ENCODE measurements at regions not wholly inside any gene's neighbourhood (a gene's known extent, or its start where the extent isn't known, plus 50 kb on each side); places are given as distances from the start of the nearest gene placed in this dataset.

DNA sequence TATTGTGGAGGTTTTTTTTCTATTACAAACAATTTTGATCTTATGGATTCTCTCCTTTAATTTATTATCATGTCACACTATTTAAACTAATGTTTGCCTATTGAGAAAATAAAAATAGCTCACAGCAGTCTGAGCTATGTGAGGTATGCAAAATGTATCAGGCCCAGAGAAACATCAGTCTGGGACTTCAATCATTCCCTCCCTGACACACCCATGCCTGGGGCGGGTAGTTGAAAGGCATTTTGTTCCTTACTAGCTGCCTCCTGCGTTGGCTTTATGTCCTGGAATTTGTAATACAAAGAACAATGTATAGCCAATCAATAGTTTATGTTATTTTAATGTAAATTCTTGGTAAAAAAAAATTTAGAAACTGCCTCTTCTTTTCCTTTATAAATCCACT is 403.3 kb downstream of the EPM2A start:
- no peak overlapping the region for H2AFZ ChIP-seq (ENCODE audit: low read depth, low read length)
- H3K27me3 ChIP-seq (ENCODE audit: insufficient read depth, low read length) = peaks cover 4% of the 10 kb centered on the region

DNA sequence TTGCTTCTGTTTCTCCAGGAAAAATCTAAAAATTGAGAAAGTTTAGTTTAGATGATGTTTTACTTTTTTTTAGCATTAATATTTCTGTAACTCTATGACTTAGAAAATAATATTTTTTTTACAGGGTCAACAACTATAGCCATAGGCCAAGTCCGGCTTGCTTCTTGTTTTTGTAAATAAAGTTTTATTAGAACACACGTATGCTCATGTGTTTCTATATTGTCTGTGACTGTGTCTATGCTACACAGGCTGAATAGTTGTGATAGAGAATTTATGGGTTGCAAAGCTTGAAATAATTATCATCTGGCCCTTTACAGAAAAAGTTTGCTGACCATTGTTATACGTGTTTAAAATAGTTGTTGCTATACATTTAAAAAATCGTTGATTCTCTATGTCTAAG is 399.2 kb downstream of the EPM2A start:
- H3K4me3 ChIP-seq (ENCODE audit: low read length) = no peak overlapping the region
- H3K27me3 ChIP-seq (ENCODE audit: insufficient read depth, low read length) = peaks cover 4% of the 10 kb centered on the region
- H3K4me1 ChIP-seq (ENCODE audit: insufficient read depth, low read length) = peaks cover 3% of the 10 kb centered on the region
- H3K36me3 ChIP-seq (ENCODE audit: insufficient read depth, low read length) = no peaks in the 10 kb centered on the region
- no peak overlapping the region for H2AFZ ChIP-seq (ENCODE audit: low read depth, low read length)
- H3K9me3 ChIP-seq (ENCODE audit: low read length) = no peaks in the 10 kb centered on the region

More for the DNA sequence above, 403.3 kb downstream of the EPM2A start:
- peaks cover 3% of the 10 kb centered on the region for H3K4me1 ChIP-seq (ENCODE audit: insufficient read depth, low read length)
- H3K36me3 ChIP-seq (ENCODE audit: insufficient read depth, low read length) = no peaks in the 10 kb centered on the region
- no peak overlapping the region for H3K4me3 ChIP-seq (ENCODE audit: low read length)
- no peaks in the 10 kb centered on the region for H3K9me3 ChIP-seq (ENCODE audit: low read length)

- no peak overlapping the region for H2AFZ ChIP-seq (ENCODE audit: low read depth, low read length)
- H3K4me3 ChIP-seq (ENCODE audit: low read length) = no peak overlapping the region
- H3K4me1 ChIP-seq (ENCODE audit: insufficient read depth, low read length) = no peaks in the 10 kb centered on the region
- H3K9me3 ChIP-seq (ENCODE audit: low read length) = no peaks in the 10 kb centered on the region
- no peaks in the 10 kb centered on the region for H3K27me3 ChIP-seq (ENCODE audit: insufficient read depth, low read length)
- H3K36me3 ChIP-seq (ENCODE audit: insufficient read depth, low read length) = no peaks in the 10 kb centered on the region
Observed at GRCh38 chr6:145339089-145339488, 396.2 kb downstream of the EPM2A start.

DNA sequence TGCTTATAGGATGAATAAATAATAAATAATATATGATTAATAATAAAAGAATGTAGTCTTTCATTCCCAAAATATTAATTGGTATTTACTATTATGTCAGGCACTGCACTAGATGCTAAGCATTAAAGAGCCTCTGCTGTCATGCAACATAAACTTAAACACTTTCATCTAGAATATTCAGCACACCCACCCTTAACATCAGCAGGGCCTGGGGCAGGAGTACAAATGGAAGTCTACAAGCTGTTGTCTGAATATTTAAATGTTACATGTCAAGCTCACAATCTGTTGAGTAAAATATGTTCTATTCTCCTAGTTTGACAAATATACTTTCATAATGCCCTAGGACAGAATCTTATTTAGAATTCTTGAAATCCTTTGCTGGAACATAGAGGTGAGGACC is 395.1 kb downstream of the EPM2A start:
- Histone ChIP-seq H3K36me3 (ENCODE audit: insufficient read depth, low read length) (no peaks in the 10 kb centered on the region), H3K9me3 (ENCODE audit: low read length) (no peaks in the 10 kb centered on the region), H3K4me3 (ENCODE audit: low read length) (no peak overlapping the region), H3K27me3 (ENCODE audit: insufficient read depth, low read length) (no peaks in the 10 kb centered on the region), H2AFZ (ENCODE audit: low read depth, low read length) (no peak overlapping the region), H3K4me1 (ENCODE audit: insufficient read depth, low read length) (no peaks in the 10 kb centered on the region)

- Histone ChIP-seq H3K4me1 (ENCODE audit: insufficient read depth, low read length) (no peaks in the 10 kb centered on the region), H3K4me3 (ENCODE audit: low read length) (no peak overlapping the region), H3K27me3 (ENCODE audit: insufficient read depth, low read length) (no peaks in the 10 kb centered on the region), H2AFZ (ENCODE audit: low read depth, low read length) (no peak overlapping the region), H3K36me3 (ENCODE audit: insufficient read depth, low read length) (no peaks in the 10 kb centered on the region), H3K9me3 (ENCODE audit: low read length) (no peaks in the 10 kb centered on the region)
Observed at GRCh38 chr6:145345094-145345493, 390.2 kb downstream of the EPM2A start.

DNA sequence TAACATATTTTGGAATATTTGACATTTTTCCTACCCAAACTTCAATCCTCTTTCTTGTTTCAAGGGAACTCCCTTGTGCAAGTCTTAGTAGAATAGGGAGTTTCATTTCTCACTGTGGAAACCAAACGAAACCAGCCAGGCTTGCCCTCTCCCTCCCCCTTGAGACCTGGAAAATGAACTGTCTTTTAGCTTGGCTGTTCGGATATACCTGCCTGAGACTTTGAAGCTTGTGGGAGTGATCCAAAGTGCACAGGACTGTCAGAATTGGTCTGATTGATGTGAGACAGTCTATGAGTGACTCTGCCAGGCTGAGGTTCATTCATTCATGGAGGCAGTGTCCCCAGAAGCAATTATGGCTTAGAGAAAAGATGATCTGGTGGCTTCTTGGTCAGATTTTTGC is 388.1 kb downstream of the EPM2A start:
- Histone ChIP-seq H3K4me3 (ENCODE audit: low read length) (no peak overlapping the region), H2AFZ (ENCODE audit: low read depth, low read length) (no peak overlapping the region), H3K36me3 (ENCODE audit: insufficient read depth, low read length) (no peaks in the 10 kb centered on the region), H3K27me3 (ENCODE audit: insufficient read depth, low read length) (no peaks in the 10 kb centered on the region), H3K9me3 (ENCODE audit: low read length) (no peaks in the 10 kb centered on the region), H3K4me1 (ENCODE audit: insufficient read depth, low read length) (no peaks in the 10 kb centered on the region)

DNA sequence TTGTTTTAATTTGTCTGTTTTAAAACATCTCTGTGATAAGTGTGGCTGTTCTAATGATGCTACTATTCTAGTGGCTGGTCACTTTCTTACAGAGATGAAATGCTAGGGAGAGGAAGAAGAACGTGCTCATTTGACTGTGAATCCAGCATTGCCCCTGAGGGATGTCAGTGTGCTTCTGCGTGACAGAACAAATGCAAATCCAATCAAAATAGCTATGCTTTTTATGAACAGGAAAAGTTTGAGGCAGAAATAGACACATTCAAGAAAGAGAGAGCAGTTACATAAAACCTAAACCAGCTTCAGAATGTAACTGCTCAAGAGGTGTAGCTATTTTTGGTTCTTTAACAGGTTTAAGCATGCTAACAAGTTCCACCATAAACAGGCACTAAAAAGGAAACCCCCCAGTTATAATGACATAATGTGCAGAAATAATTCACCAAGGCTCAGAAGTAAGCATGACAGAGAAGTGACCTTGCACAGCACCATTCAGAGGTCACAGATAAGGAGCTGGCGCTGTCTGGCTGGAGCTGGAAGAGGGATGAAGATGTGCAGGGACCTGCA is 385.3 kb downstream of the EPM2A start:
- Histone ChIP-seq H3K4me1 (ENCODE audit: insufficient read depth, low read length) (no peaks in the 10 kb centered on the region), H3K9me3 (ENCODE audit: low read length) (no peaks in the 10 kb centered on the region), H3K36me3 (ENCODE audit: insufficient read depth, low read length) (no peaks in the 10 kb centered on the region), H2AFZ (ENCODE audit: low read depth, low read length) (no peak overlapping the region), H3K4me3 (ENCODE audit: low read length) (no peak overlapping the region), H3K27me3 (ENCODE audit: insufficient read depth, low read length) (no peaks in the 10 kb centered on the region)

- Histone ChIP-seq H3K9me3 (ENCODE audit: low read length) (no peaks in the 10 kb centered on the region), H3K36me3 (ENCODE audit: insufficient read depth, low read length) (no peaks in the 10 kb centered on the region), H2AFZ (ENCODE audit: low read depth, low read length) (no peak overlapping the region), H3K27me3 (ENCODE audit: insufficient read depth, low read length) (no peaks in the 10 kb centered on the region), H3K4me1 (ENCODE audit: insufficient read depth, low read length) (no peaks in the 10 kb centered on the region), H3K4me3 (ENCODE audit: low read length) (no peak overlapping the region)
Observed at GRCh38 chr6:145350928-145351327, 384.4 kb downstream of the EPM2A start.

DNA sequence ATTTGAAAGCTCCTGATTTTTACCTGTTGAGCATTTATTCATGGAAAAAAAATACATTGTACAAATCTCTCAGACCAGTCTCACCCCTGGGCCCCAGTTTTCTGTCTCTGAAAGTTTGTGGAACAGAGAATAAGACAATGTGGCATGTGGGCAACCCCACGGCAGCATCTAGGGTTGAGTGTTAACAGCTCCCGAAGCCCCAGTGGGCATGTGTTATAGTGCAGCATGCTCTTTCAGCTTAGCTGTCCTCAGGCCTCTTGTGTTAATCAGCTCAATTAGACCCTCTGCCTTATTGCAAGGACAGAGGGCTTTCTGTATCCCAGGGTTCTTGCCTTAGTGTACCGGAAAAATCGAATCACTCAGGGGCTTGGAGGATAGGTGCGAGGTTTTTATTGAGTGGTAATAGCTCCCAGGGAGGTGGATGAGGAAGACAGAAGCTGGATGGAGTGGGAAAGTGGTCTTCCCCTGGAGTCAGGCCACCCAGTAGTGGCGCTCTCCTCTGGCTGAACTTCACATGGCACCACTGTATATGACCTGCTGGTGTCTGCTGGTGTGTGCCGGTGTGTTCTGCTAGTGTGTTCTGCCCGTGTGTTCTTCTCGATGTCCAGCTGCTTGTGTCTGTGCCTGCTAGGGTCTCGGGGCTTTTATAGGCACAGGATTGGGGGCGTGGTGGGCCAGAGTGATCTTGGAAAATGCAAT is 382.8 kb downstream of the EPM2A start:
- H2AFZ ChIP-seq (ENCODE audit: low read depth, low read length) = no peak overlapping the region
- no peaks in the 10 kb centered on the region for H3K36me3 ChIP-seq (ENCODE audit: insufficient read depth, low read length)
- no peaks in the 10 kb centered on the region for H3K4me1 ChIP-seq (ENCODE audit: insufficient read depth, low read length)
- no peaks in the 10 kb centered on the region for H3K27me3 ChIP-seq (ENCODE audit: insufficient read depth, low read length)
- no peaks in the 10 kb centered on the region for H3K9me3 ChIP-seq (ENCODE audit: low read length)
- H3K4me3 ChIP-seq (ENCODE audit: low read length) = no peak overlapping the region

- H3K9me3 ChIP-seq (ENCODE audit: low read length) = no peaks in the 10 kb centered on the region
- H2AFZ ChIP-seq (ENCODE audit: low read depth, low read length) = no peak overlapping the region
- no peaks in the 10 kb centered on the region for H3K27me3 ChIP-seq (ENCODE audit: insufficient read depth, low read length)
- no peaks in the 10 kb centered on the region for H3K36me3 ChIP-seq (ENCODE audit: insufficient read depth, low read length)
- H3K4me1 ChIP-seq (ENCODE audit: insufficient read depth, low read length) = no peaks in the 10 kb centered on the region
- no peak overlapping the region for H3K4me3 ChIP-seq (ENCODE audit: low read length)
Observed at GRCh38 chr6:145360865-145361264, 374.5 kb downstream of the EPM2A start.

DNA sequence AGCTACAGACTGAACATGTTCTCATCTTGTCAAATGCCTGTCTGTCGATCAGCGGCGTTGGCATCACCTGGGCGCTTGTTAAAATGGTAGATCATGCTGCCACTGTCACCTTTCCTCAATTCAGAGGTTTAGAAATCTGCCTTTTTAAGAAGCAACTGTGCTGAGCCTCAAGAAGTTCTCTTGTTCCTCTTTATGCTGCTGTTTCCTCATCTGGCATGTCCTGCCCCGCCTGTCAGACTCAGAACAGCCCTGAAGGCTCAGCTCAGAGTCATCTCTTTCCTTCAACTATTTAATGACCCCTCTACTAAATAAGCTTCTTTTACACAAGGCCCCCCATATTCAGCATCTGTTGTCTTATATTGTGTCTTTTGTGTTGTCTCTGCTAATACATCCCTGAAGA is 368.2 kb downstream of the EPM2A start:
- Histone ChIP-seq H3K4me1 (ENCODE audit: insufficient read depth, low read length) (no peaks in the 10 kb centered on the region), H3K27me3 (ENCODE audit: insufficient read depth, low read length) (no peaks in the 10 kb centered on the region), H3K36me3 (ENCODE audit: insufficient read depth, low read length) (no peaks in the 10 kb centered on the region)

DNA sequence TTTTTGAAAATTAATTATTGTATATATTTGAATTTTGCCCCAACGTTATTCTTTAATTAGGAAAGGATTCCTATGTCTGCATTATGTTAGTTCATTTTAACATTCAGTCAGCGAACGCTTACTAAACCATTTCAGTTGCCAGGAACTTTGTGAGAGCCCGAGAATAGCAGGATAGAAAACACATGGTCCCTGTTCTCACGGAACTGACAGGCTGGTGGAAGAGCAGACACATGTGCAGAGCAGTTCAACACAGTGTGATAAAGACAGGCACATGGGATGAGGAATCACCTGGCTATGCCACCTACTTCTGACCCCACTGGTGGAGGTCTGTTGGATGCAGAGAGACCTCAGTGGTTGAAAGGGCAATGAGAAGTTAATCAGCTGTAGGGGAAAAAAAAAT is 367.2 kb downstream of the EPM2A start:
- Histone ChIP-seq H2AFZ (ENCODE audit: low read depth, low read length) (no peak overlapping the region), H3K4me3 (ENCODE audit: low read length) (no peak overlapping the region), H3K36me3 (ENCODE audit: insufficient read depth, low read length) (no peaks in the 10 kb centered on the region), H3K9me3 (ENCODE audit: low read length) (no peaks in the 10 kb centered on the region), H3K27me3 (ENCODE audit: insufficient read depth, low read length) (no peaks in the 10 kb centered on the region), H3K4me1 (ENCODE audit: insufficient read depth, low read length) (no peaks in the 10 kb centered on the region)

More for the DNA sequence above, 368.2 kb downstream of the EPM2A start:
- H3K9me3 ChIP-seq (ENCODE audit: low read length) = no peaks in the 10 kb centered on the region
- no peak overlapping the region for H2AFZ ChIP-seq (ENCODE audit: low read depth, low read length)
- H3K4me3 ChIP-seq (ENCODE audit: low read length) = no peak overlapping the region

GRCh38 chr6:145370559-145370958 is 364.8 kb downstream of the EPM2A start:
- H3K9me3 ChIP-seq (ENCODE audit: low read length) = no peaks in the 10 kb centered on the region
- H2AFZ ChIP-seq (ENCODE audit: low read depth, low read length) = no peak overlapping the region
- H3K27me3 ChIP-seq (ENCODE audit: insufficient read depth, low read length) = no peaks in the 10 kb centered on the region
- no peaks in the 10 kb centered on the region for H3K36me3 ChIP-seq (ENCODE audit: insufficient read depth, low read length)
- H3K4me3 ChIP-seq (ENCODE audit: low read length) = no peak overlapping the region
- no peaks in the 10 kb centered on the region for H3K4me1 ChIP-seq (ENCODE audit: insufficient read depth, low read length)

DNA sequence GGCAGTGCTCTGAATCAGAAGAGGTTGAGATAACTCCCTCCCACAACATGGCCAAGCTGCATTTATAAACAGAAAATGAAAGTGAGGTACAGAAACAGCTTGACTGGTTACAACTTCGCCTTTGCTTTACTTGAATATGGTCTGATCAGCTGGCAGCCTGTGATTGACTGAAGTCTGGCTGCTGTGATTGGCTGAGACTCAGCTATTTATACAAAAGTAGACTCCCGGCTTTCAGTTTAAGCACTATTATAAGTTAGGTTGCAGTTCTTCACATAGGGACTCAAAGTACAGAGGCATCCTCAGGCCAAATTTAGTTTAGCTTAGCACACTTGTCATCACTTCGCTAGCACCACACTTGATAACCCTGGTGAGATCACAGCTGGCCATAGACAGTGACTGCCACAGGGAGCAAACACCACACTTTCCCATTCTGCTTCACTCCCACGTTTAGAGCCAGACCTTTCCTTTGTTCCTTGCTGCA is 362.6 kb downstream of the EPM2A start:
- Histone ChIP-seq H3K4me3 (ENCODE audit: low read length) (no peak overlapping the region), H3K36me3 (ENCODE audit: insufficient read depth, low read length) (no peaks in the 10 kb centered on the region), H3K27me3 (ENCODE audit: insufficient read depth, low read length) (no peaks in the 10 kb centered on the region), H2AFZ (ENCODE audit: low read depth, low read length) (no peak overlapping the region), H3K9me3 (ENCODE audit: low read length) (no peaks in the 10 kb centered on the region), H3K4me1 (ENCODE audit: insufficient read depth, low read length) (no peaks in the 10 kb centered on the region)

Data from neuron (in vitro differentiated cells).